SK-N-SH treated with all-trans-retinoic acid at 6 μM for 48 hours (cell line): ENCODE measurements at regions not wholly inside any gene's neighbourhood (a gene's known extent, or its start where the extent isn't known, plus 50 kb on each side); places are given as distances from the start of the nearest gene placed in this dataset.
"Not testable (repeated sequence)": the region's sequence is repeated elsewhere in the genome, so short reads cannot be mapped to it uniquely, and the experiment has no call there.

Experiments
- ATAC-seq: fragments of 200-7000 bp; cut with Tn5 transposase; 3 replicates; pipeline ENCODE4 v1.9.1; 2020; ENCODE audit warnings: mild to moderate bottlenecking, moderate library complexity
- ARNTL ChIP-seq: fragments of 450-650 bp; formaldehyde crosslinking; IDR thresholded peaks from 2 replicates; pipeline ENCODE4 v1.5.0; 2020; ENCODE audit warnings: low read depth, mild to moderate bottlenecking, moderate library complexity, borderline replicate concordance
- BACH2 ChIP-seq: fragments of 250-450 bp; sonication (Bioruptor Pico); IDR thresholded peaks from 2 replicates; pipeline ENCODE4 v1.9.0; 2021; ENCODE audit warnings: mild to moderate bottlenecking, borderline replicate concordance
- CREB5 ChIP-seq: fragments of 250-450 bp; sonication (Bioruptor Pico); IDR thresholded peaks from 2 replicates; pipeline ENCODE4 v1.5.1; 2020; ENCODE audit warnings: low read depth, mild to moderate bottlenecking, moderate library complexity
- CSDC2 ChIP-seq: fragments of 250-450 bp; sonication (Bioruptor Pico); IDR thresholded peaks from 2 replicates; pipeline ENCODE4 v1.5.0; 2020; ENCODE audit warnings: mild to moderate bottlenecking, moderate library complexity
- CSRNP3 ChIP-seq: fragments of 250-450 bp; sonication (Bioruptor Pico); IDR thresholded peaks from 2 replicates; pipeline ENCODE4 v1.5.1; 2021; ENCODE audit warnings: mild to moderate bottlenecking, moderate library complexity
- GLIS3 ChIP-seq: fragments of 250-450 bp; sonication (Bioruptor Pico); IDR thresholded peaks from 2 replicates; pipeline ENCODE4 v1.5.0; 2020; ENCODE audit warnings: mild to moderate bottlenecking, moderate library complexity
- OSR1 ChIP-seq: fragments of 250-450 bp; sonication (Bioruptor Pico); IDR thresholded peaks from 2 replicates; pipeline ENCODE4 v1.8.0; 2022; ENCODE audit warnings: moderate library complexity, mild to moderate bottlenecking, inconsistent platforms
- PATZ1 ChIP-seq: fragments of 250-450 bp; sonication (Bioruptor Pico); IDR thresholded peaks from 2 replicates; pipeline ENCODE4 v1.8.0; 2020; ENCODE audit warnings: mild to moderate bottlenecking, moderate library complexity, borderline replicate concordance
- POU6F1 ChIP-seq: fragments of 250-450 bp; sonication (Bioruptor Pico); IDR thresholded peaks from 2 replicates; pipeline ENCODE4 v1.8.0; 2021; ENCODE audit warnings: low read depth, mild to moderate bottlenecking, moderate library complexity, borderline replicate concordance
- RARB ChIP-seq: fragments of 250-450 bp; sonication (Bioruptor Pico); IDR thresholded peaks from 2 replicates; pipeline ENCODE4 v1.8.0; 2021; ENCODE audit warnings: mild to moderate bottlenecking, moderate library complexity
- SNAI2 ChIP-seq: fragments of 250-450 bp; sonication (Bioruptor Pico); IDR thresholded peaks from 2 replicates; pipeline ENCODE4 v1.5.0; 2020; ENCODE audit warnings: mild to moderate bottlenecking, moderate library complexity
- TCF4 ChIP-seq: fragments of 250-450 bp; sonication (Bioruptor Pico); IDR thresholded peaks from 2 replicates; pipeline ENCODE4 v1.8.0; 2021; ENCODE audit warnings: mild to moderate bottlenecking, moderate library complexity, borderline replicate concordance
- TOX ChIP-seq: fragments of 250-450 bp; sonication (Bioruptor Pico); IDR thresholded peaks from 2 replicates; pipeline ENCODE4 v1.8.0; 2021; ENCODE audit warnings: mild to moderate bottlenecking, moderate library complexity, borderline replicate concordance
- TSHZ2 ChIP-seq: fragments of 250-450 bp; sonication (Bioruptor Pico); IDR thresholded peaks from 2 replicates; pipeline ENCODE4 v1.5.0; 2020; ENCODE audit warnings: mild to moderate bottlenecking, moderate library complexity
- ZC3H10 ChIP-seq: fragments of 250-450 bp; sonication (Bioruptor Pico); IDR thresholded peaks from 2 replicates; pipeline ENCODE4 v1.5.1; 2021; ENCODE audit warnings: mild to moderate bottlenecking, moderate library complexity
- ZNF565 ChIP-seq: fragments of 450-650 bp; formaldehyde crosslinking; conservative IDR thresholded peaks from 2 replicates; pipeline ENCODE4 v1.5.0; 2020; ENCODE audit warnings: low read depth, mild to moderate bottlenecking, moderate library complexity
- ZNF70 ChIP-seq: fragments of 450-650 bp; formaldehyde crosslinking; IDR thresholded peaks from 2 replicates; pipeline ENCODE4 v1.5.0; 2020; ENCODE audit warnings: mild to moderate bottlenecking, moderate library complexity
- ZNF8 ChIP-seq: fragments of 450-650 bp; formaldehyde crosslinking; IDR thresholded peaks from 2 replicates; pipeline ENCODE4 v1.5.0; 2020; ENCODE audit warnings: mild to moderate bottlenecking, moderate library complexity

- TF ChIP-seq ZNF565 (CRISPR knock-in tag): no peak
- TF ChIP-seq SNAI2 (CRISPR knock-in tag): no peak
- TF ChIP-seq BACH2 (CRISPR knock-in tag): no peak
- no peak for TF ChIP-seq CSRNP3 (CRISPR knock-in tag)
- TF ChIP-seq ZC3H10: no peak
- TF ChIP-seq ZNF70 (CRISPR knock-in tag): no peak
- no peak for TF ChIP-seq GLIS3
- no peak for TF ChIP-seq TSHZ2 (CRISPR knock-in tag)
- no peak for TF ChIP-seq CSDC2 (CRISPR knock-in tag)
- TF ChIP-seq ARNTL: no peak
- no peak for TF ChIP-seq ZNF8 (CRISPR knock-in tag)
- no peak for TF ChIP-seq CREB5
- no peak for ATAC-seq
Observed at GRCh38 chr2:7169593-7169992, 252.4 kb downstream of the RNF144A start.

GRCh38 chr2:7178996-7179395, 261.8 kb downstream of the RNF144A start:
- not testable (repeated sequence) for ATAC-seq

- TF ChIP-seq CSDC2 (CRISPR knock-in tag) (0 out of 2 replicates have a peak, but pooled peaks have one; percentile 9), PATZ1 (no peak)
- ATAC-seq: peak; percentile 79
Observed at GRCh38 chr2:7180638-7181370, 263.6 kb downstream of the RNF144A start.

- ATAC-seq: no peak
- TF ChIP-seq OSR1 (CRISPR knock-in tag) (no peak), CSRNP3 (CRISPR knock-in tag) (no peak), RARB (CRISPR knock-in tag) (no peak), TCF4 (no peak), ZC3H10 (no peak), CSDC2 (CRISPR knock-in tag) (no peak), ARNTL (no peak), GLIS3 (no peak), TOX (CRISPR knock-in tag) (no peak), BACH2 (CRISPR knock-in tag) (no peak), ZNF70 (CRISPR knock-in tag) (no peak), ZNF565 (CRISPR knock-in tag) (no peak), SNAI2 (CRISPR knock-in tag) (no peak), ZNF8 (CRISPR knock-in tag) (no peak), POU6F1 (CRISPR knock-in tag) (no peak), TSHZ2 (CRISPR knock-in tag) (no peak), PATZ1 (no peak)
Observed at GRCh38 chr2:7182525-7182924, 265.3 kb downstream of the RNF144A start.
